ENCODE measurements at regions not wholly inside any gene's neighbourhood (a gene's known extent, or its start where the extent isn't known, plus 50 kb on each side); places are given as distances from the start of the nearest gene placed in this dataset.

- TF ChIP-seq EZH2 (IDR thresholded peaks at IDR 0.05; ENCODE audit: insufficient read depth, poor library complexity, severe bottlenecking), result no peak
- TF ChIP-seq EZH2phosphoT487 (IDR thresholded peaks at IDR 0.05; ENCODE audit: insufficient read depth, low read depth), result no peak
Measured at GRCh38 chr1:157189096-157189495, 50.9 kb upstream of the ETV3 start.
